ENCODE measurements at regions not wholly inside any gene's neighbourhood (a gene's known extent, or its start where the extent isn't known, plus 50 kb on each side); places are given as distances from the start of the nearest gene placed in this dataset.

DNA sequence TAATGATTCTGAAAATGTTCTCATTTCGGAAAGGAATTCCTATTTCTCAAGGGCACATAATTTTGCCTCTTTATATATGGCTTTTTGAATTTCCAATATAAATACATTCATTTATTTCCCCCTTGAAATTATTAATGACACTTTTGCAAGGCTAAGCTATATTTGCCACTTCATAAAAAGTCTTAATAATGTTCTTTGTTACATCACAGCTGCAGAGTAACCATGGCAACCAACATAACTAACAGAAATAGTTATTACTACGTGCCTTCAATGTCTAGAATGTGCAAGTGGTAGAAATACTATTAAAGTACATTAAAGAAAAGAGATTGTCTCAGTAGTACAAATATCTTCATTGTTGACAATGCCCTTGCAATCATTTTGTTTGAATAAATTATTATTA lies 471.8 kb downstream of the C3orf38 start:
- intact Hi-C loops (cut with DNase I), result no loop called here
- ATAC-seq (no peak), DNase-seq (no peak)
- Histone ChIP-seq H3K4me3 (ENCODE audit: low read length) (no peak overlapping the region), H3K27me3 (ENCODE audit: control insufficient read depth, insufficient read depth) (no peaks in the 10 kb centered on the region), H3K27ac (ENCODE audit: low read length) (no peak overlapping the region), H3K4me1 (ENCODE audit: control insufficient read depth, insufficient read depth, low read length) (no peaks in the 10 kb centered on the region), H3K9me3 (ENCODE audit: control insufficient read depth, low read length) (no peaks in the 10 kb centered on the region)
- 65% methylated on average over 2 of the region's 2 CpGs for WGBS

DNA sequence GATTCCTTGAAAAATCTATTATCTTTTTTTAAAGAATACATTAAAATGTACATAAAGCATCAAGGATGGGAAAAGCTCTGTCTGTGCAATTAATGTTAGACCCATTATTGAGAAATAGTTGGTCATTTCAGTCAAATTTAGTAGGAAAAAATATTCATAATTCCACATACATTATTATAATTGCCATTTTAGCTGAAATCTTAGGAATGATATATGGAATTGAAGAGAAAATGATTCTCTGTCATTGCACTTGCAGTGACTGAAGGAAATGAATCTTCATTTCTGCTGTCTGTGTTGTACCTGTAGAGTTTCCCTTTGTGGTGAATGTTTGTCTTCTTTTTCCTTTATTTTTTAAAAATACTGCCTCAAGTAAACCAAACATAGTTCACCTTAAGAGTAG lies 473.9 kb downstream of the C3orf38 start:
- DNase-seq (no peak), ATAC-seq (no peak)
- intact Hi-C loops (cut with DNase I), result no loop called here

DNA sequence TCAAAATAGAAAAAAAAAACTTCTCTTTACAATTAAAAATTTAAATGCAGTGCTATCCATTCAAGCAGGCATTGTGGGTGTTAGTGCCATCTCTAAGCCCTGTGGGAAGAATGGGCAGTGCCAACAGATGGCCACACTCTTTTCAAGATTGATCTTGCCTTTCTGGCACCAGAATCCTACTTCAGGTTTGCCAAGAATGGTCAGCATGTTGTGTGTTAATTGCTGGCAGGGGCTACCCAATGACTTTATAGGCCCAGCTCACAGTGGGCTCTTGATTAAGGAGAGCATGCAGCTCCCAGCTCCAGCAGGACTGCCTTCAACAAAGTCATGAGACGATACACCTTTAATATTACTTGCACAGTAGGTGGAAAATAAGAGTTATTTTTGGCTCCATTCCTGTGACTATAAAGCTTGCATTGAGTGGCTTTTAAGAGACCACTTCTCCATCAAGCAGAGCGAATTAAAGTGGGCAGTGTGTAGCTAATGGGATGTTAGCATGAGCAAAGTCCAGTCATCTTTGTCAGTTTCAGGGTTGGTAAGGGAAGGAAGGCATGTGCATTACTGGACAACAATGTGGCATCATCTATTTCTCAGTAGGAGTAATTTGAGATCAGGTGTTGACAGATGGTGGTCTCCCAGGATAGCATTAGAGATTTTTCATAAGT lies 476.8 kb downstream of the C3orf38 start:
- Histone ChIP-seq H3K9me3 (ENCODE audit: control insufficient read depth, low read length) (no peaks in the 10 kb centered on the region), H3K4me1 (ENCODE audit: control insufficient read depth, insufficient read depth, low read length) (no peaks in the 10 kb centered on the region), H3K27me3 (ENCODE audit: control insufficient read depth, insufficient read depth) (no peaks in the 10 kb centered on the region), H3K27ac (ENCODE audit: low read length) (no peak overlapping the region), H3K4me3 (ENCODE audit: low read length) (no peak overlapping the region)
- intact Hi-C loops (cut with DNase I), result no loop called here
- 81% methylated on average over 2 of the region's 2 CpGs for WGBS
- ATAC-seq, result no peak
- DNase-seq, result no peak

More for the DNA sequence above, 473.9 kb downstream of the C3orf38 start:
- Histone ChIP-seq H3K9me3 (ENCODE audit: control insufficient read depth, low read length) (no peaks in the 10 kb centered on the region), H3K27me3 (ENCODE audit: control insufficient read depth, insufficient read depth) (no peaks in the 10 kb centered on the region), H3K27ac (ENCODE audit: low read length) (no peak overlapping the region), H3K4me3 (ENCODE audit: low read length) (no peak overlapping the region), H3K4me1 (ENCODE audit: control insufficient read depth, insufficient read depth, low read length) (no peaks in the 10 kb centered on the region)

DNA sequence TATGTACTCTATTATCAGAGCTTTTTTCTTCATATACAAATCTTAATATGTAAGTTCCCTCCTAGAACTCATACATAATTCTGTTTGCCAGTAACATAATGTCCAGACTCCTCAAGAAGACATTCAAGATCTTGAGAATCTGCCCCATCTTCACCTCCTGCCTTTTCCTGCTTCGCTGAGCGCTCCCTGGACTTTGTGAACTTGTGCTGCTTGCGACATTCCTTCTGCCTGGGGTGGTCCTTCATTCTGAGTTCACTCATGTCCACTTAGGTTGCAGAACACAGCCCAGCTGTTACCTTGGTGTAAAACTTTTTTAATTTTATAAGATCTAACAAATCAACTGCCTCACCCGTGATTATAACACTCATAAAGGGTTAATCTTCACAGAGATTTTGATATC lies 478.5 kb upstream of the EPHA3 start:
- Histone ChIP-seq H3K27me3 (ENCODE audit: control insufficient read depth, insufficient read depth) (no peaks in the 10 kb centered on the region), H3K4me1 (ENCODE audit: control insufficient read depth, insufficient read depth, low read length) (no peaks in the 10 kb centered on the region), H3K4me3 (ENCODE audit: low read length) (no peak overlapping the region), H3K27ac (ENCODE audit: low read length) (no peak overlapping the region), H3K9me3 (ENCODE audit: control insufficient read depth, low read length) (no peaks in the 10 kb centered on the region)
- 94% methylated on average over 4 of the region's 4 CpGs for WGBS
- no peak for DNase-seq
- ATAC-seq, result no peak
- intact Hi-C loops (cut with DNase I), result no loop called here

DNA sequence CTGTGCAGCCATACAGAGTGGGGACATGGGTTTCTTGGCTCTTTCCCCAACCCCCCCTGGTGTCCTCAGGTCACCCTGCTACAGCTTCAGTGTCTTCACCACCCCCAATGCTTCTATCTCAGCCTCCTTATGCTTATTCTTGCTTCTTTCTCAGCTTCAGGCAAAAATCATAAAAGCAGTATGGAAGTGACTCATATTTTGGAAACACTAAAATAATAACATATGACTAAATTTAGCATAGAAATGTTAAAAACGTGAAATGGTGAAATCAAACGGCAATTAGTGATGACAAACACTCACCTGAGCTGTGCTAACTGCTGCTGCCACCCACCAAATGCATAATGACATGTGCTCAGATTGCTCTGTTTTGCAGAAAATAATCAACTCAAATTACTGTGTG lies 475.2 kb upstream of the EPHA3 start:
- intact Hi-C loops (cut with DNase I), result no loop called here
- no peaks in the 10 kb centered on the region for H3K9me3 ChIP-seq (ENCODE audit: control insufficient read depth, low read length)
- DNase-seq (peak in 1 of 3 donors; percentile 3), ATAC-seq (no peak)
- no peak overlapping the region for H3K4me3 ChIP-seq (ENCODE audit: low read length)
- no peaks in the 10 kb centered on the region for H3K4me1 ChIP-seq (ENCODE audit: control insufficient read depth, insufficient read depth, low read length)
- 57% methylated on average over 2 of the region's 2 CpGs for WGBS
- H3K27ac ChIP-seq (ENCODE audit: low read length), result no peak overlapping the region
- no peaks in the 10 kb centered on the region for H3K27me3 ChIP-seq (ENCODE audit: control insufficient read depth, insufficient read depth)

DNA sequence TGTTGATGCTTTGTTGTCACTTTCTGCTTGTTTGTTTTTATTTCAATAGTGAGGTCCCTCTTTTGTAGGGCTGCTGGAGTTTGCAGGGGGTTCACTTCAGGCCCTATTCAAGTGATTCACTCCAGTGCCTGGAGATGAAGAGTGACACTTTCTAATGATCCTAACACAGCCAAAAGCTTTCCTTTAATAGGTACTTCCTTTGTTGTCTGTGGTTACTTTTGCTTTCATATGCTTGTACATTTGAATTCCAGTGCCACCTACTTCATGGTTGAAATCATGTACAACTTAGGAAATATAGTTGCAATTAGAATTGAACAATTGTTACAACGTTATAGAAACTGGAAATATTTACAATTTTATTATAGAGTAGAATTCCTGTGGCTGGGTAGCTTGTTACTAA lies 466.8 kb upstream of the EPHA3 start:
- Histone ChIP-seq H3K4me1 (ENCODE audit: control insufficient read depth, insufficient read depth, low read length) (no peaks in the 10 kb centered on the region), H3K27ac (ENCODE audit: low read length) (no peak overlapping the region), H3K4me3 (ENCODE audit: low read length) (no peak overlapping the region), H3K27me3 (ENCODE audit: control insufficient read depth, insufficient read depth) (no peaks in the 10 kb centered on the region), H3K9me3 (ENCODE audit: control insufficient read depth, low read length) (no peaks in the 10 kb centered on the region)
- no peak for DNase-seq
- no peak for ATAC-seq
- 67% methylated on average over 1 of the region's 1 CpG for WGBS
- intact Hi-C loops (cut with DNase I), result no loop called here

DNA sequence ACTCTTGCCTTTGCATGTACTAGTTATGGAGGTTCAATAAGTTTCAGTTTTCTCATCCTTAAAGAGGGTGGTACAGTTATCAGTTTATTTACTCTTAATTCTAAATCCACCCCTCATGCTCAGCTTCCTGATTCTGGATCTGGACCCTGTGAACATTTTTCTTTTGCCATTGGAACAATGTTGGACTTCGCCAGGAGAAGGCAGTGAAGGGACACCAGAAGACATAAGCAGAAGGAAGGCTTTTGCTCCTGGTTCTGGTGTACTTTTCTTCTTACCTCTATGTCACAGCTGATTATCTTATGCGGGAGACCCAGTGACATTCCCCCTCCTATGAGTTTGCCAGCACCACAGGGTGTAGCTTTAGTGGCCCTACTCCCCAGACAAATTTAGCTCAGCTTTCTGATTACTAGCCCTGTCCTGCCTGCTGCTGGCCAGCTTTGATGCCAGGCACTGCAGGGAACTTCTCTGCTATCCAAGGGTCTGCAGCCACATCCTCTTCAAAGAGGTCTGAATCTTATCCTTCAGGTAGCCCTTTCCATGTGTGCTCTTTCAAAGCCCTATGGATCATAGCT lies 466.3 kb upstream of the EPHA3 start:
- ATAC-seq (no peak), DNase-seq (peak in 1 of 3 donors; percentile 3)
- H3K4me3 ChIP-seq (ENCODE audit: low read length), result no peak overlapping the region
- no peaks in the 10 kb centered on the region for H3K4me1 ChIP-seq (ENCODE audit: control insufficient read depth, insufficient read depth, low read length)
- no peak overlapping the region for H3K27ac ChIP-seq (ENCODE audit: low read length)
- H3K27me3 ChIP-seq (ENCODE audit: control insufficient read depth, insufficient read depth), result no peaks in the 10 kb centered on the region
- intact Hi-C loops (cut with DNase I), result no loop called here
- H3K9me3 ChIP-seq (ENCODE audit: control insufficient read depth, low read length), result no peaks in the 10 kb centered on the region
- 72% methylated on average over 2 of the region's 2 CpGs for WGBS

DNA sequence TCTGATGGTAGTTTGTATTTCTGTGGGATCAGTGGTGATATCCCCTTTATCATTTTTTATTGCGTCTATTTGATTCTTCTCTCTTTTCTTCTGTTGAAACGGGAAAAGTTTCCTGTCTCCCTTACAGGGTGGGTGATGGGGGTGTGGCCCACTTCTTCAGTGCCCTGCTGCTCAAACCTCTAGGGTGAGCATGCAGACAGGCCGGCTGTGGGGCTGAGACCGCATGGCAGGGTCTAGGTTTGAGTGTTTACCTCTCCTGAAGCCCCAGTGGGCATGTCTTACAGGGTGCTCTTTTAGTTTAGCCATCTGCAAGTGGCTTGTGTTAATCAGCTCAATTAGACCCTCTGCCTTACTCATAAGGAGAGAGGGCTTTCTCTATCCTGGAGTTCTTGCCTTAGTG lies 450.0 kb upstream of the EPHA3 start:
- Histone ChIP-seq H3K27me3 (ENCODE audit: control insufficient read depth, insufficient read depth) (no peaks in the 10 kb centered on the region), H3K27ac (ENCODE audit: low read length) (no peak overlapping the region), H3K9me3 (ENCODE audit: control insufficient read depth, low read length) (no peaks in the 10 kb centered on the region), H3K4me3 (ENCODE audit: low read length) (no peak overlapping the region), H3K4me1 (ENCODE audit: control insufficient read depth, insufficient read depth, low read length) (no peaks in the 10 kb centered on the region)
- intact Hi-C loops (cut with DNase I), result no loop called here
- WGBS, result 84% methylated on average over 4 of the region's 4 CpGs
- DNase-seq (no peak), ATAC-seq (no peak)

DNA sequence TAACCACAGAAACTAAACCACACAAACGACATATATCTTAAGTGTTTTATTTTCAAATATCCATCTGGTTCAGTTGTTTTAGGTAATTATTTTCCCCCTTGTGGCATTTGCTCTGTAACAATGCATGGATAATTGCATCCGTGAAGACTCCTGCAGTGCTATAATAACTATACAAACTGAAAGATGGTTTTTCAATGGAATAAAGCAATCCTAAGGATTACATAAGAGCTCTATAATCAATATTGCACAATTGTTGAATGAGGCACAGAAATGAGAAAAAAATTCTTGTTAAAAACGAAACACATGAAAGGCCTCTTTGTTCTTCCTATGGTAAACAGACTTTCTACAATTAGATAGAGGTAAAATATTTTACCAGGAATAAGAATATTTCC lies 446.0 kb upstream of the EPHA3 start:
- Histone ChIP-seq H3K27me3 (ENCODE audit: control insufficient read depth, insufficient read depth) (no peaks in the 10 kb centered on the region), H3K4me3 (ENCODE audit: low read length) (no peak overlapping the region), H3K27ac (ENCODE audit: low read length) (no peak overlapping the region), H3K9me3 (ENCODE audit: control insufficient read depth, low read length) (no peaks in the 10 kb centered on the region), H3K4me1 (ENCODE audit: control insufficient read depth, insufficient read depth, low read length) (no peaks in the 10 kb centered on the region)
- no peak for DNase-seq
- WGBS, result 81% methylated on average over 3 of the region's 3 CpGs
- ATAC-seq, result no peak
- intact Hi-C loops (cut with DNase I), result no loop called here

DNA sequence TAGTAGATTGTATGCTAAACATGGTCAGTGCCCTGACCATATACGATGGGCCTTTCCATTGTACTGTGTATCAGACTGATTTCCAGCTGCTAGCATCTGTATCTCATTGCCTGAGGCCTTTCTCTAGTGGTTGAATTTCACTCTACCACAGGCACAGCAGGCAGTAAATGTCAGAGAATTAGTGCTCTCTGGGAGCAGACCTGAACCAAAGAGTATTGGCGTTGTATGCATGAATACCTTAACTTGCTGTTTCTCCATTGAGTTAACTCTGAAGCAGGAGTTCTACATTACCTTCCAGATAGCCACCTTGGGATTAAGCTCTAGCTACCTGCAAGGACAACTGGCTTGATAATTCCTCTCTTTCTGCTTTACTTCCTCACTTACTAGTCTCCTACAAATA lies 439.2 kb upstream of the EPHA3 start:
- WGBS, result 80% methylated on average over 2 of the region's 2 CpGs
- DNase-seq, result no peak
- ATAC-seq, result no peak

DNA sequence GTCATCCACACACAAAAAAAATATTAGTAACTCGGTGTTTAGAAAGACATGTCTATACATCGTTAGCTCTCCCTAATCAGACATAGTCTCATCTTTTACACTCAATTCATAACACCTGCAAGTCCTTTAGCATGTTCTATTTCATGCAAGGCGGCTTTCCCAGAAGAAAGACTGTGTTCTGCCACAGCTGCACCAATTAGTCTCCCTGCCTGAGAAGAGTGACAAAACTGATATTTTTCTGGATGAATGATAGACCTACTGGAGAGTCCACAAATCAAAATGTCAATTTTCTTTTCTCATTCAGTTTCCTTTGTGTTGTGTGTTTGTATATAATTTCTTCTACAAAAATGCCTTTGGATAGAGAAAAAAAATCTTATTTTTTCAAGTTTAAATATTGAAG lies 435.8 kb upstream of the EPHA3 start:
- Histone ChIP-seq H3K4me3 (ENCODE audit: low read length) (no peak overlapping the region), H3K27me3 (ENCODE audit: control insufficient read depth, insufficient read depth) (no peaks in the 10 kb centered on the region), H3K4me1 (ENCODE audit: control insufficient read depth, insufficient read depth, low read length) (no peaks in the 10 kb centered on the region), H3K9me3 (ENCODE audit: control insufficient read depth, low read length) (no peaks in the 10 kb centered on the region), H3K27ac (ENCODE audit: low read length) (no peak overlapping the region)
- ATAC-seq, result no peak
- intact Hi-C loops (cut with DNase I), result no loop called here
- 73% methylated on average over 3 of the region's 3 CpGs for WGBS
- DNase-seq, result no peak

More for the DNA sequence above, 439.2 kb upstream of the EPHA3 start:
- Histone ChIP-seq H3K27ac (ENCODE audit: low read length) (no peak overlapping the region), H3K4me3 (ENCODE audit: low read length) (no peak overlapping the region), H3K4me1 (ENCODE audit: control insufficient read depth, insufficient read depth, low read length) (no peaks in the 10 kb centered on the region), H3K9me3 (ENCODE audit: control insufficient read depth, low read length) (no peaks in the 10 kb centered on the region), H3K27me3 (ENCODE audit: control insufficient read depth, insufficient read depth) (no peaks in the 10 kb centered on the region)
- intact Hi-C loops (cut with DNase I), result no loop called here

DNA sequence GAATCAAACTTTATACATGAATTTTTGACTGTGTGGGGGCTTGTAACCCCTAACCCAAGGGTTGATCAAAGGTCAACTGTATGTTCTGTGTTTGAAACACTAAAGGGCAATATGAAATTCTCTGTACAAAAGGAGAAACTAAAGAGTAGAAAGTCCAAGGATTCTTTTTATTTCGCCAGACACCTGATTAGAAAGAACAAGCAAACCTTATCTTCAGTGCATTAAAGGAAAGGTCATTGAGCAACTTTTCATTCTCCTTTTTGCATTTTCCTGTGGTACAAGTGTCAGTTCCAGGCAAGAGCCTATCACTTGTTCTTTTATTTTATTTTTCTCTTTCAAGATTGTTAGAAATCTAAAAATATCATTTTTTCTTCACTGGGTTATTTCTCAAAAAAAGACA lies 430.1 kb upstream of the EPHA3 start:
- DNase-seq, result no peak
- Histone ChIP-seq H3K27ac (ENCODE audit: low read length) (no peak overlapping the region), H3K4me3 (ENCODE audit: low read length) (no peak overlapping the region), H3K9me3 (ENCODE audit: control insufficient read depth, low read length) (no peaks in the 10 kb centered on the region), H3K27me3 (ENCODE audit: control insufficient read depth, insufficient read depth) (no peaks in the 10 kb centered on the region), H3K4me1 (ENCODE audit: control insufficient read depth, insufficient read depth, low read length) (no peaks in the 10 kb centered on the region)
- intact Hi-C loops (cut with DNase I), result no loop called here
- 82% methylated on average over 1 of the region's 1 CpG for WGBS
- ATAC-seq, result no peak
